Fibroblast of lung (primary cell): ENCODE measurements at regions not wholly inside any gene's neighbourhood (a gene's known extent, or its start where the extent isn't known, plus 50 kb on each side); places are given as distances from the start of the nearest gene placed in this dataset.
"Not testable (repeated sequence)": the region's sequence is repeated elsewhere in the genome, so short reads cannot be mapped to it uniquely, and the experiment has no call there.

Source experiments
- DNase-seq, 2 donors: peaks; one replicate each; pipeline versions ENCODE4 v3.0.0 to v3.0.0-alpha.2; 2010; ENCODE audit warnings: low read depth in 2 of 2
- H2AFZ ChIP-seq: 2 replicates; pipeline ENCODE4 v1.5.1; 2012; ENCODE audit warnings: low read length, control low read depth, inconsistent platforms
- H3K27ac ChIP-seq: 2 replicates; pipeline ENCODE4 v1.5.1; 2011; ENCODE audit warnings: low read length, control low read depth; ENCODE audit not compliant: insufficient read depth
- H3K27me3 ChIP-seq: 2 replicates; pipeline ENCODE4 v1.5.1; 2011; ENCODE audit warnings: mild to moderate bottlenecking, low read length; ENCODE audit not compliant: control insufficient read depth, insufficient read depth
- H3K36me3 ChIP-seq: 2 replicates; pipeline ENCODE4 v1.5.1; 2011; ENCODE audit warnings: low read length; ENCODE audit not compliant: control insufficient read depth, insufficient read depth
- H3K4me1 ChIP-seq: 2 replicates; pipeline ENCODE4 v1.5.1; 2011; ENCODE audit warnings: low read length; ENCODE audit not compliant: control insufficient read depth, insufficient read depth; ENCODE audit errors: extremely low read depth
- H3K4me2 ChIP-seq: 2 replicates; pipeline ENCODE4 v1.5.1; 2011; ENCODE audit warnings: low read length, control low read depth; ENCODE audit not compliant: insufficient read depth; ENCODE audit errors: extremely low read depth
- H3K4me3 ChIP-seq, 4 experiments: fragments of 200-600 bp in 1 of 4; sonication (generic) in 1 of 4; replicated peaks in 1 of 4; 2 replicates each; pipeline ENCODE4 v1.5.1; 2011 to 2016; ENCODE audit warnings: low read length in 4 of 4, low read depth in 3 of 4, mild to moderate bottlenecking in 3 of 4, control low read depth in 2 of 4, inconsistent platforms in 1 of 4, mixed read lengths in 1 of 4; ENCODE audit not compliant: insufficient read depth in 1 of 4; ENCODE audit errors: control extremely low read depth in 1 of 4
- H3K79me2 ChIP-seq: 2 replicates; pipeline ENCODE4 v1.5.1; 2012; ENCODE audit warnings: mild to moderate bottlenecking, low read length, inconsistent platforms; ENCODE audit not compliant: control insufficient read depth, insufficient read depth
- H3K9ac ChIP-seq: 2 replicates; pipeline ENCODE4 v1.5.1; 2011; ENCODE audit warnings: mild to moderate bottlenecking, low read length, control low read depth; ENCODE audit not compliant: insufficient read depth
- H3K9me3 ChIP-seq: 2 replicates; pipeline ENCODE4 v1.5.1; 2012; ENCODE audit warnings: low read depth, low read length; ENCODE audit not compliant: control insufficient read depth, insufficient read depth
- H4K20me1 ChIP-seq: 2 replicates; pipeline ENCODE4 v1.5.1; 2011; ENCODE audit warnings: low read length; ENCODE audit not compliant: control insufficient read depth, insufficient read depth; ENCODE audit errors: extremely low read depth

GRCh38 chrX:92873359-92874055, 799.9 kb downstream of the NAP1L3 start:
- H3K4me3 ChIP-seq, H3K27ac ChIP-seq, H4K20me1 ChIP-seq, H3K4me1 ChIP-seq, H2AFZ ChIP-seq, DNase-seq, H3K9me3 ChIP-seq, H3K79me2 ChIP-seq, H3K36me3 ChIP-seq, H3K4me2 ChIP-seq, H3K9ac ChIP-seq, H3K27me3 ChIP-seq: not testable (repeated sequence)

- not testable (repeated sequence) for H3K4me3 ChIP-seq, DNase-seq, H4K20me1 ChIP-seq, H3K27ac ChIP-seq, H3K36me3 ChIP-seq, H2AFZ ChIP-seq, H3K27me3 ChIP-seq, H3K4me1 ChIP-seq, H3K9me3 ChIP-seq, H3K9ac ChIP-seq, H3K4me2 ChIP-seq, H3K79me2 ChIP-seq
These were observed 823.4 kb downstream of the NAP1L3 start for GRCh38 chrX:92849998-92850397.

GRCh38 chrX:92843920-92844319, 829.5 kb downstream of the NAP1L3 start:
- not testable (repeated sequence) for H3K27me3 ChIP-seq, H4K20me1 ChIP-seq, H3K36me3 ChIP-seq, H3K27ac ChIP-seq, H3K4me2 ChIP-seq, H3K79me2 ChIP-seq, H3K4me3 ChIP-seq, H3K9ac ChIP-seq, H2AFZ ChIP-seq, H3K4me1 ChIP-seq, H3K9me3 ChIP-seq
- DNase-seq = peak in 1 of 2 donors; percentile 0

GRCh38 chrX:92832750-92833149, 840.6 kb downstream of the NAP1L3 start:
- not testable (repeated sequence) for H3K4me3 ChIP-seq, H3K9me3 ChIP-seq, H3K79me2 ChIP-seq, H2AFZ ChIP-seq, H3K27me3 ChIP-seq, H3K4me2 ChIP-seq, H3K9ac ChIP-seq, H3K27ac ChIP-seq, H3K36me3 ChIP-seq, H3K4me1 ChIP-seq, DNase-seq, H4K20me1 ChIP-seq

GRCh38 chrX:92830083-92830482, 843.3 kb downstream of the NAP1L3 start:
- H2AFZ ChIP-seq, H4K20me1 ChIP-seq, H3K4me3 ChIP-seq, H3K4me2 ChIP-seq, H3K79me2 ChIP-seq, H3K9ac ChIP-seq, H3K27me3 ChIP-seq, H3K36me3 ChIP-seq, H3K9me3 ChIP-seq, H3K27ac ChIP-seq, H3K4me1 ChIP-seq, DNase-seq: not testable (repeated sequence)

- H3K4me2 ChIP-seq, H4K20me1 ChIP-seq, H3K9me3 ChIP-seq, H2AFZ ChIP-seq, H3K9ac ChIP-seq, H3K79me2 ChIP-seq, H3K36me3 ChIP-seq, H3K4me3 ChIP-seq, H3K27me3 ChIP-seq, DNase-seq, H3K4me1 ChIP-seq, H3K27ac ChIP-seq: not testable (repeated sequence)
These were observed 851.7 kb downstream of the NAP1L3 start for GRCh38 chrX:92821580-92822152.

- not testable (repeated sequence) for H3K9ac ChIP-seq, H4K20me1 ChIP-seq, H3K36me3 ChIP-seq, H3K4me1 ChIP-seq, H3K27ac ChIP-seq, H2AFZ ChIP-seq, H3K27me3 ChIP-seq, H3K79me2 ChIP-seq, H3K9me3 ChIP-seq, DNase-seq, H3K4me3 ChIP-seq, H3K4me2 ChIP-seq
These were observed 881.3 kb downstream of the NAP1L3 start for GRCh38 chrX:92792080-92792479.
